Hematopoietic multipotent progenitor cell treated with erythropoietin and hydrocortisone succinate and interleukin-3 and kit ligand, for 15 days (in vitro differentiated cells): ENCODE measurements at regions not wholly inside any gene's neighbourhood (a gene's known extent, or its start where the extent isn't known, plus 50 kb on each side); places are given as distances from the start of the nearest gene placed in this dataset.

Experiments used
- DNase-seq: peaks from one replicate; pipeline ENCODE4 v3.0.0-alpha.2; 2015; ENCODE audit warnings: low spot score

GRCh38 chr17:69764146-69764545 is 310.9 kb upstream of the KCNJ16 start:
- no peak for DNase-seq

GRCh38 chr17:69769050-69769449 is 306.0 kb upstream of the KCNJ16 start:
- no peak for DNase-seq

GRCh38 chr17:69773081-69773480 is 301.9 kb upstream of the KCNJ16 start:
- no peak for DNase-seq

- DNase-seq: no peak
Measured at GRCh38 chr17:69779378-69780214, 295.4 kb upstream of the KCNJ16 start.

- DNase-seq: no peak
Measured at GRCh38 chr17:69783865-69784264, 291.2 kb upstream of the KCNJ16 start.

GRCh38 chr17:69788957-69789356 is 286.1 kb upstream of the KCNJ16 start:
- DNase-seq: no peak

GRCh38 chr17:69796078-69796477 is 278.9 kb upstream of the KCNJ16 start:
- no peak for DNase-seq

- no peak for DNase-seq
Measured at GRCh38 chr17:69800870-69801269, 274.2 kb upstream of the KCNJ16 start.

- DNase-seq: no peak
Measured at GRCh38 chr17:69801368-69801767, 273.7 kb upstream of the KCNJ16 start.

GRCh38 chr17:69802045-69802740 is 272.8 kb upstream of the KCNJ16 start:
- no peak for DNase-seq

- no peak for DNase-seq
Measured at GRCh38 chr17:69809331-69809730, 265.7 kb upstream of the KCNJ16 start.

GRCh38 chr17:69810326-69810965 is 264.6 kb upstream of the KCNJ16 start:
- no peak for DNase-seq

- DNase-seq: no peak
Measured at GRCh38 chr17:69812240-69812837, 262.7 kb upstream of the KCNJ16 start.

GRCh38 chr17:69814031-69814430 is 261.0 kb upstream of the KCNJ16 start:
- no peak for DNase-seq

- DNase-seq: no peak
Measured at GRCh38 chr17:69815406-69815805, 259.6 kb upstream of the KCNJ16 start.

- DNase-seq: no peak
Measured at GRCh38 chr17:69818467-69818866, 256.6 kb upstream of the KCNJ16 start.

- DNase-seq: no peak
Measured at GRCh38 chr17:69819316-69820087, 255.5 kb upstream of the KCNJ16 start.

GRCh38 chr17:69820876-69821473 is 254.1 kb upstream of the KCNJ16 start:
- DNase-seq: no peak

GRCh38 chr17:69822314-69822875 is 252.6 kb upstream of the KCNJ16 start:
- no peak for DNase-seq

- DNase-seq: no peak
Measured at GRCh38 chr17:69828087-69828486, 246.9 kb upstream of the KCNJ16 start.

GRCh38 chr17:69834494-69834893 is 240.5 kb upstream of the KCNJ16 start:
- no peak for DNase-seq
